Transverse colon (tissue), 4 donors: ENCODE measurements at regions not wholly inside any gene's neighbourhood (a gene's known extent, or its start where the extent isn't known, plus 50 kb on each side); places are given as distances from the start of the nearest gene placed in this dataset.

ENCODE experiments used
- CTCF ChIP-seq, 5 experiments: fragments of 200-600 bp in 3 of 5; fragments of 450-650 bp in 2 of 5; sonication (generic) in 3 of 5; IDR thresholded peaks; 1 replicate in 2 of 5; 2 replicates in 3 of 5; pipeline ENCODE4 v1.5.1; 2016 to 2017; ENCODE audit warnings: antibody characterized with exemption in 5 of 5, inconsistent platforms in 3 of 5, mild to moderate bottlenecking in 2 of 5, moderate library complexity in 1 of 5
- EP300 ChIP-seq: sonication (generic); formaldehyde crosslinking; IDR thresholded peaks from one replicate; pipeline ENCODE4 v1.6.1; 2017; ENCODE audit warnings: antibody characterized with exemption, low read depth
- POLR2AphosphoS5 ChIP-seq, 3 donors: sonication (generic); formaldehyde crosslinking; IDR thresholded peaks; one replicate each; pipeline ENCODE4 v1.6.1; 2016; ENCODE audit warnings: antibody characterized with exemption in 3 of 3

GRCh38 chr15:91787198-91787597 is 66.3 kb upstream of the SLCO3A1 start:
- TF ChIP-seq CTCF (IDR thresholded peaks at IDR 0.05), result no peak
- no peak for TF ChIP-seq EP300
- no peak for TF ChIP-seq POLR2AphosphoS5 (IDR thresholded peaks at IDR 0.05)
